ENCODE measurements at regions not wholly inside any gene's neighbourhood (a gene's known extent, or its start where the extent isn't known, plus 50 kb on each side); places are given as distances from the start of the nearest gene placed in this dataset.
"Not testable (repeated sequence)": the region's sequence is repeated elsewhere in the genome, so short reads cannot be mapped to it uniquely, and the experiment has no call there.

GRCh38 chr10:64115471-64115870, 594.3 kb downstream of the REEP3 start:
- 58 to 82% (median 82%) methylated on average over 1 of the region's 1 CpG for WGBS, 3 donors
- Histone ChIP-seq H3K27ac (no peak overlapping the region), H3K36me3 (no peaks in the 10 kb centered on the region), H3K4me3 (no peak overlapping the region), H3K27me3 (no peaks in the 10 kb centered on the region), H3K4me1 (ENCODE audit: insufficient read depth) (no peaks in the 10 kb centered on the region), H3K9me3 (no peaks in the 10 kb centered on the region)
- no peak for DNase-seq
- no peak for TF ChIP-seq CTCF (IDR thresholded peaks at IDR 0.05)
- no peak for TF ChIP-seq POLR2A (IDR thresholded peaks at IDR 0.05)
- TF ChIP-seq EP300 (IDR thresholded peaks at IDR 0.05), result no peak
- intact Hi-C loops (cut with DNase I), result no loop called here

GRCh38 chr10:64115908-64116643, 594.9 kb downstream of the REEP3 start:
- Histone ChIP-seq H3K36me3 (no peaks in the 10 kb centered on the region), H3K4me3 (no peak overlapping the region), H3K4me1 (ENCODE audit: insufficient read depth) (no peaks in the 10 kb centered on the region), H3K27me3 (no peaks in the 10 kb centered on the region), H3K27ac (no peak overlapping the region), H3K9me3 (no peaks in the 10 kb centered on the region)
- DNase-seq, result no peak
- 61 to 72% (median 64%) methylated on average over 4 of the region's 4 CpGs for WGBS, 3 donors
- TF ChIP-seq POLR2A (IDR thresholded peaks at IDR 0.05), result no peak
- no peak for TF ChIP-seq EP300 (IDR thresholded peaks at IDR 0.05)
- TF ChIP-seq CTCF (IDR thresholded peaks at IDR 0.05), result no peak
- intact Hi-C loops (cut with DNase I), result no loop called here

GRCh38 chr10:64116707-64117106, 595.5 kb downstream of the REEP3 start:
- Histone ChIP-seq H3K36me3 (no peaks in the 10 kb centered on the region), H3K27me3 (no peaks in the 10 kb centered on the region), H3K9me3 (no peaks in the 10 kb centered on the region), H3K4me1 (ENCODE audit: insufficient read depth) (no peaks in the 10 kb centered on the region), H3K4me3 (no peak overlapping the region), H3K27ac (no peak overlapping the region)
- 78 to 81% (median 79%) methylated on average over 1 of the region's 1 CpG for WGBS, 3 donors
- no peak for DNase-seq
- TF ChIP-seq EP300 (IDR thresholded peaks at IDR 0.05) (no peak), POLR2A (IDR thresholded peaks at IDR 0.05) (no peak), CTCF (IDR thresholded peaks at IDR 0.05) (no peak)
- intact Hi-C loops (cut with DNase I), result no loop called here

- no peak overlapping the region for H3K27ac ChIP-seq
- no peak for DNase-seq
- no peaks in the 10 kb centered on the region for H3K4me1 ChIP-seq (ENCODE audit: insufficient read depth)
- no peaks in the 10 kb centered on the region for H3K9me3 ChIP-seq
- no peak overlapping the region for H3K4me3 ChIP-seq
- WGBS, 3 donors, result 83 to 91% (median 86%) methylated on average over 2 of the region's 2 CpGs
- TF ChIP-seq POLR2A (IDR thresholded peaks at IDR 0.05) (no peak), CTCF (IDR thresholded peaks at IDR 0.05) (no peak), EP300 (IDR thresholded peaks at IDR 0.05) (no peak)
- no peaks in the 10 kb centered on the region for H3K36me3 ChIP-seq
- H3K27me3 ChIP-seq, result no peaks in the 10 kb centered on the region
- intact Hi-C loops (cut with DNase I), result no loop called here
Observed at GRCh38 chr10:64118736-64119135, 597.5 kb downstream of the REEP3 start.

- H3K27me3 ChIP-seq; DNase-seq; H3K9me3 ChIP-seq; intact Hi-C loops (cut with DNase I); H3K27ac ChIP-seq; H3K4me1 ChIP-seq (ENCODE audit: insufficient read depth); H3K36me3 ChIP-seq; H3K4me3 ChIP-seq: not testable (repeated sequence)
- 84 to 91% (median 90%) methylated on average over 22 to 23 of the region's 23 CpGs for WGBS, 3 donors
Observed at GRCh38 chr10:64120301-64120980, 599.2 kb downstream of the REEP3 start.
